Neural cell (in vitro differentiated cells): ENCODE measurements at regions not wholly inside any gene's neighbourhood (a gene's known extent, or its start where the extent isn't known, plus 50 kb on each side); places are given as distances from the start of the nearest gene placed in this dataset.

Source experiments
- H2AFZ ChIP-seq: fragments of 200-600, 300-800 bp; sonication (generic), shearing (Covaris generic); 2 replicates; pipeline ENCODE4 v1.6.0; 2014; ENCODE audit warnings: low read depth, mild to moderate bottlenecking, antibody characterized with exemption, low read length, moderate library complexity
- H3F3A ChIP-seq: fragments of 200-600 bp; shearing (Covaris generic); 2 replicates; pipeline ENCODE4 v1.6.1; 2016; ENCODE audit warnings: mild to moderate bottlenecking, moderate library complexity, mixed read lengths, antibody characterized with exemption, low read length; ENCODE audit not compliant: insufficient read depth, poor library complexity, severe bottlenecking
- H3K27ac ChIP-seq: fragments of 200-600, 300-800 bp; sonication (generic), shearing (Covaris generic); 2 replicates; pipeline ENCODE4 v1.5.1; 2014; ENCODE audit warnings: mild to moderate bottlenecking, low read length, moderate library complexity
- H3K27me3 ChIP-seq: fragments of 300-800, 200-600 bp; sonication (generic), shearing (Covaris generic); 2 replicates; pipeline ENCODE4 v1.6.0; 2014; ENCODE audit warnings: mild to moderate bottlenecking, low read depth, low read length, moderate library complexity; ENCODE audit not compliant: insufficient read depth
- H3K36me3 ChIP-seq: fragments of 300-800, 200-600 bp; sonication (generic), shearing (Covaris generic); 2 replicates; pipeline ENCODE4 v1.5.1; 2014; ENCODE audit warnings: mild to moderate bottlenecking, antibody characterized with exemption, low read length, moderate library complexity; ENCODE audit not compliant: insufficient read depth
- H3K4me2 ChIP-seq: fragments of 300-800, 200-600 bp; sonication (generic), shearing (Covaris generic); 2 replicates; pipeline ENCODE4 v1.6.0; 2014; ENCODE audit warnings: mild to moderate bottlenecking, low read length
- H3K4me3 ChIP-seq: fragments of 300-800, 200-600 bp; sonication (generic), shearing (Covaris generic); 2 replicates; pipeline ENCODE4 v1.5.1; 2014; ENCODE audit warnings: mild to moderate bottlenecking, low read length, moderate library complexity
- H3K79me2 ChIP-seq: fragments of 200-600 bp; shearing (Covaris generic); replicated peaks from 2 replicates; pipeline ENCODE4 v1.6.0; 2014; ENCODE audit warnings: mild to moderate bottlenecking, low read length, moderate library complexity; ENCODE audit not compliant: insufficient read depth
- H3K9ac ChIP-seq: fragments of 300-800, 200-600 bp; sonication (generic), shearing (Covaris generic); 2 replicates; pipeline ENCODE4 v1.6.1; 2016; ENCODE audit warnings: mild to moderate bottlenecking, low read length, mixed read lengths
- H3K9me2 ChIP-seq: fragments of 200-600 bp; shearing (Covaris generic); 2 replicates; pipeline ENCODE4 v1.6.1; 2016; ENCODE audit warnings: mild to moderate bottlenecking, low read length, mixed read lengths; ENCODE audit not compliant: insufficient read depth
- H3K9me3 ChIP-seq: fragments of 200-600, 300-800 bp; sonication (generic), shearing (Covaris generic); 2 replicates; pipeline ENCODE4 v1.6.1; 2016; ENCODE audit warnings: mild to moderate bottlenecking, mixed run types, low read length, moderate library complexity, mixed read lengths
- H4K20me1 ChIP-seq: fragments of 200-600 bp; shearing (Covaris generic); 2 replicates; pipeline ENCODE4 v1.6.1; 2016; ENCODE audit warnings: mild to moderate bottlenecking, mixed run types; ENCODE audit not compliant: insufficient read depth
- EP300 ChIP-seq: fragments of 450-650 bp; conservative IDR thresholded peaks from 2 replicates; pipeline ENCODE4 v1.6.1; 2014; ENCODE audit warnings: antibody characterized with exemption, mild to moderate bottlenecking, moderate library complexity; ENCODE audit not compliant: poor library complexity, severe bottlenecking
- EZH2 ChIP-seq: fragments of 200-600, 300-800 bp; shearing (Covaris generic), sonication (generic); IDR thresholded peaks from 2 replicates; pipeline ENCODE4 v1.6.1; 2014; ENCODE audit warnings: antibody characterized with exemption, low read length, borderline replicate concordance, mild to moderate bottlenecking; ENCODE audit not compliant: insufficient read depth, poor library complexity, severe bottlenecking
- MXI1 ChIP-seq: fragments of 450-650 bp; conservative IDR thresholded peaks from 2 replicates; pipeline ENCODE4 v1.6.1; 2014; ENCODE audit warnings: antibody characterized with exemption, mild to moderate bottlenecking; ENCODE audit not compliant: poor library complexity, severe bottlenecking
- POLR2AphosphoS5 ChIP-seq: IDR thresholded peaks from 2 replicates; pipeline ENCODE4 v1.6.1; 2012
- RAD21 ChIP-seq: fragments of 450-650 bp; conservative IDR thresholded peaks from 2 replicates; pipeline ENCODE4 v1.6.1; 2014; ENCODE audit warnings: antibody characterized with exemption, mild to moderate bottlenecking, moderate library complexity
- SMC3 ChIP-seq: fragments of 450-650 bp; conservative IDR thresholded peaks from 2 replicates; pipeline ENCODE4 v1.6.1; 2014; ENCODE audit warnings: antibody characterized with exemption, mild to moderate bottlenecking, moderate library complexity; ENCODE audit not compliant: poor library complexity
- TAF1 ChIP-seq: IDR thresholded peaks from 2 replicates; pipeline ENCODE4 v1.6.1; 2012; ENCODE audit warnings: low read depth
- TF ChIP-seq, protein P1 (sequence below): fragments of 450-650 bp; IDR thresholded peaks from 2 replicates; pipeline ENCODE4 v1.5.1; 2014; ENCODE audit warnings: antibody characterized with exemption, mild to moderate bottlenecking, moderate library complexity; ENCODE audit not compliant: poor library complexity, severe bottlenecking
- TF ChIP-seq, protein P2 (sequence below): IDR thresholded peaks from 2 replicates; pipeline ENCODE4 v1.6.1; 2012; ENCODE audit warnings: borderline replicate concordance

DNA sequence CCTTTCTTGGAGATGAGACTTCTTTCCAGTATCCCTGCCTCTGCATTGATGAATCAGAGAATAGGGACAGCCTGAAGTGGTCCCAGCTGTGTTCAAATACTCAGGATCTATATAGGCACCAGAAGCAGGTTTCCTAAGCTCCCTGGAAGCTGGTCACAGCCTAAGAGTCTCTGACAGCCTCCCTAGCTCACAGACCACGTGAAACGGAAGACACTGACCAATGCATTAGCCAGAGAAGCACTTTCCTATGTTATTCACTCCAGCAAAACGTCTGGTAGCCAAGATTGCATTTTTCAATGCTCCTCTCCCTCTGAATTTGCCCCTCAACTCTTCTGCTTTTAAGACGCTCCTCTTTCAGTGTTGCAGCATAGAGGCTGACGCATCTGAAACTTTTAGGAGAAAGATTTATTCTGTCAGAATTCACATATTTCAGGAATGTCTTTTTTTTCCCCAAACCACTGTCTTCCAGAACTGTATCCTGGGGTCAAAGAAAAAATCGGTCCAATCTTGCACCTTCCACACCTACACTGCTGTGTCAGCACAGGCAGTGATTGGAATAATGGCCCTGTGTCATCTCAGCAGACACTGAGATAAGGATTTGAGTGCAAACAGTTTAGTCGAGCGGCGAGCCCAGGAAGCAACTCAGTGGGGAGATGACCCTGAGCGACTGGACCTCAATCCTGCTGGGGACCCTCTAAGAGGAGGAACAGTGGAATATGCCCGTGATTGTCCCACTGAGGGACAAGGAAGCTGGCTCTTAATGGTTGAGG, 109.4 kb downstream of the SMIM20 start:
- Histone ChIP-seq H3K27me3 (no peaks in the 10 kb centered on the region), H3K27ac (no peak overlapping the region), H3K79me2 (no peaks in the 10 kb centered on the region), H3K4me2 (no peak overlapping the region), H2AFZ (no peak overlapping the region), H3K9me2 (no peaks in the 10 kb centered on the region), H3K4me3 (no peak overlapping the region), H4K20me1 (no peaks in the 10 kb centered on the region), H3K9ac (no peak overlapping the region), H3F3A (no peaks in the 10 kb centered on the region), H3K9me3 (no peaks in the 10 kb centered on the region), H3K36me3 (no peaks in the 10 kb centered on the region)
- TF ChIP-seq RAD21: no peak
- TF ChIP-seq POLR2AphosphoS5: no peak
- TF ChIP-seq EZH2: no peak
- TF ChIP-seq, protein P1, sequence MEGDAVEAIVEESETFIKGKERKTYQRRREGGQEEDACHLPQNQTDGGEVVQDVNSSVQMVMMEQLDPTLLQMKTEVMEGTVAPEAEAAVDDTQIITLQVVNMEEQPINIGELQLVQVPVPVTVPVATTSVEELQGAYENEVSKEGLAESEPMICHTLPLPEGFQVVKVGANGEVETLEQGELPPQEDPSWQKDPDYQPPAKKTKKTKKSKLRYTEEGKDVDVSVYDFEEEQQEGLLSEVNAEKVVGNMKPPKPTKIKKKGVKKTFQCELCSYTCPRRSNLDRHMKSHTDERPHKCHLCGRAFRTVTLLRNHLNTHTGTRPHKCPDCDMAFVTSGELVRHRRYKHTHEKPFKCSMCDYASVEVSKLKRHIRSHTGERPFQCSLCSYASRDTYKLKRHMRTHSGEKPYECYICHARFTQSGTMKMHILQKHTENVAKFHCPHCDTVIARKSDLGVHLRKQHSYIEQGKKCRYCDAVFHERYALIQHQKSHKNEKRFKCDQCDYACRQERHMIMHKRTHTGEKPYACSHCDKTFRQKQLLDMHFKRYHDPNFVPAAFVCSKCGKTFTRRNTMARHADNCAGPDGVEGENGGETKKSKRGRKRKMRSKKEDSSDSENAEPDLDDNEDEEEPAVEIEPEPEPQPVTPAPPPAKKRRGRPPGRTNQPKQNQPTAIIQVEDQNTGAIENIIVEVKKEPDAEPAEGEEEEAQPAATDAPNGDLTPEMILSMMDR: no peak
- TF ChIP-seq SMC3: no peak
- no peak for TF ChIP-seq TAF1
- TF ChIP-seq MXI1: no peak
- TF ChIP-seq, protein P2, sequence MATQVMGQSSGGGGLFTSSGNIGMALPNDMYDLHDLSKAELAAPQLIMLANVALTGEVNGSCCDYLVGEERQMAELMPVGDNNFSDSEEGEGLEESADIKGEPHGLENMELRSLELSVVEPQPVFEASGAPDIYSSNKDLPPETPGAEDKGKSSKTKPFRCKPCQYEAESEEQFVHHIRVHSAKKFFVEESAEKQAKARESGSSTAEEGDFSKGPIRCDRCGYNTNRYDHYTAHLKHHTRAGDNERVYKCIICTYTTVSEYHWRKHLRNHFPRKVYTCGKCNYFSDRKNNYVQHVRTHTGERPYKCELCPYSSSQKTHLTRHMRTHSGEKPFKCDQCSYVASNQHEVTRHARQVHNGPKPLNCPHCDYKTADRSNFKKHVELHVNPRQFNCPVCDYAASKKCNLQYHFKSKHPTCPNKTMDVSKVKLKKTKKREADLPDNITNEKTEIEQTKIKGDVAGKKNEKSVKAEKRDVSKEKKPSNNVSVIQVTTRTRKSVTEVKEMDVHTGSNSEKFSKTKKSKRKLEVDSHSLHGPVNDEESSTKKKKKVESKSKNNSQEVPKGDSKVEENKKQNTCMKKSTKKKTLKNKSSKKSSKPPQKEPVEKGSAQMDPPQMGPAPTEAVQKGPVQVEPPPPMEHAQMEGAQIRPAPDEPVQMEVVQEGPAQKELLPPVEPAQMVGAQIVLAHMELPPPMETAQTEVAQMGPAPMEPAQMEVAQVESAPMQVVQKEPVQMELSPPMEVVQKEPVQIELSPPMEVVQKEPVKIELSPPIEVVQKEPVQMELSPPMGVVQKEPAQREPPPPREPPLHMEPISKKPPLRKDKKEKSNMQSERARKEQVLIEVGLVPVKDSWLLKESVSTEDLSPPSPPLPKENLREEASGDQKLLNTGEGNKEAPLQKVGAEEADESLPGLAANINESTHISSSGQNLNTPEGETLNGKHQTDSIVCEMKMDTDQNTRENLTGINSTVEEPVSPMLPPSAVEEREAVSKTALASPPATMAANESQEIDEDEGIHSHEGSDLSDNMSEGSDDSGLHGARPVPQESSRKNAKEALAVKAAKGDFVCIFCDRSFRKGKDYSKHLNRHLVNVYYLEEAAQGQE: no peak
- no peak for TF ChIP-seq EP300

DNA sequence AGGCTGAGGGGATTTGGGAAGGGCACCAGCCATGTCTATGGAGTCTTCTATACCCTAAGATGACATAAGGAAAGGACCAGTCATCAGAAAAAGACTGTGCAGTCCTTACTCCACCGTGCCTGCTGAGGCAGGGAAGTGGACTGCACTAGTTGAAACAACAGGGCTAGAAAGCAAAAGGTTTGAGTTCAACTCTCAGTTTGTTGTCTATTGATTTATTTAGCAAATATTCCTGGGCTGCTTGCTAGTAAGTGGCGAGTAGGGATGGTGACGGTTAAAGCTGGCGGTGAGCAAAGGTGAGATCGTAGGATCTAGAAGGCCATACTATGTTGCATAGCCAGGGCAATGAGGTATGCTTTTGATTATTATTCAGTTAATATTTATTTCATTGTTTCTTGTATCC, 110.1 kb downstream of the SMIM20 start:
- Histone ChIP-seq H3K9ac (no peak overlapping the region), H3K79me2 (no peaks in the 10 kb centered on the region), H3K27me3 (no peaks in the 10 kb centered on the region), H4K20me1 (no peaks in the 10 kb centered on the region), H3K9me2 (no peaks in the 10 kb centered on the region), H2AFZ (no peak overlapping the region), H3F3A (no peaks in the 10 kb centered on the region), H3K4me3 (no peak overlapping the region), H3K27ac (no peak overlapping the region), H3K4me2 (no peak overlapping the region), H3K9me3 (no peaks in the 10 kb centered on the region), H3K36me3 (no peaks in the 10 kb centered on the region)
- TF ChIP-seq RAD21 (no peak), EZH2 (no peak), SMC3 (no peak), MXI1 (no peak), TAF1 (no peak), EP300 (no peak), POLR2AphosphoS5 (no peak)
- TF ChIP-seq, protein P2: no peak
- TF ChIP-seq, protein P1: no peak
